ENCODE measurements at regions not wholly inside any gene's neighbourhood (a gene's known extent, or its start where the extent isn't known, plus 50 kb on each side); places are given as distances from the start of the nearest gene placed in this dataset.
A peak's percentile ranks its signal among the peaks of the same experiment; 100 is the strongest.

GRCh38 chr13:86974995-86975328 is 696.2 kb upstream of the SLITRK5 start:
- no peak for DNase-seq

DNA sequence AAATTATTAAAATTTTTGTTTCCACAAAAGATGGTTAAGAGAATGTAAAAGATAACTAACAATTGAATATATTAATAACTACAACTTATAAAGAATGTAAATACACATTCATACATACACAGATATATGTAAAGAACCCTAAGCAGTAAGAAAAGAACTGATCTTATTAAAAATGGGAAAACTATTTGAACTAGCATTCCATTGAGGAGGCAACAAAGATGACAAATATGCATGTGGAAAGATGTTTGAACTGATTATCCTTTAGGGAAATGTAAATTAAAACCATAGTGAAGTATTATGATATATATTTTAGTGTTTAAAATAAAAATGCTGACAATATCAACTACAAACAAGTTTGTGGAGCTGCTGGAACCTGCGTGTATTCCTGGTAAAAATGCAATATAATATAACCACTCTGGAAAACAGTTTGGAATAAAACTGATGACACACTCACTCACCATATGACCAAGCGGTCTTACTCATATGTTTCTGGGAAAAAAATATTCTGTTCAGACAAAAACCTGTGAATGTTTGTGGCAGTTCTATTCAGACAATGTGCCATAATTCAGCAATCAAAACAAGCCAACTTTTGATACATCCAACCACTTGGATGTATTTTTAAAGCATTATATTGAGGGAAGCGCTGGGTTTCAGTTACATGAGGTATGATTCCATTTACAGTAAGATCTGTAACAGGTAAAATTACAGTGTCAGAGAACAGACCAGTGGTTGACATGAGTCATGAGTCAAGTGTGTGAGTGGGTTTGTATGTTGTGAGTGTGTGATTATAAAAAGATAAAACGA is 694.4 kb upstream of the SLITRK5 start:
- DNase-seq: no peak

DNA sequence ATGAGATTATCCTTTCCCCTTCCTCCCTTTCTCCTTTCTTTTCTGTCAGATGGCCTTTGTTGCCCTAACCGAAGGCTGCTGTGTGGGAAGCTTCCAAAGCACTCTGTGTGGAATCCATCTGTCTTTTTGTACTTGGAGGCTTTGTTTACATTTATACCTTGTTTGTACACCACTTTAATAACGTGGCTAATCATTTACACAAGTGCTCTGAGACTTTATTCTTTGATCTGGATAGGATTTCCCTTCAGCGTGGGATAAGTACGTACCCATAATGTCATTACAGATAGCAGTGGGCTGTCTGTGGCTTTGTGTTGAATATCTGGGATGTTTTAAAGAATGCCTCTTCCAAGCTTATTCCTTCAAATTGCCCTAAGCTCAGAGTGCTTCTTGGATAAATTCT is 684.7 kb upstream of the SLITRK5 start:
- no peak for DNase-seq

GRCh38 chr13:86992251-86992650 is 678.9 kb upstream of the SLITRK5 start:
- DNase-seq: peak; percentile 50

GRCh38 chr13:87003265-87003664 is 667.9 kb upstream of the SLITRK5 start:
- DNase-seq: no peak

- DNase-seq: no peak
Observed at GRCh38 chr13:87005511-87005910, 665.7 kb upstream of the SLITRK5 start.

DNA sequence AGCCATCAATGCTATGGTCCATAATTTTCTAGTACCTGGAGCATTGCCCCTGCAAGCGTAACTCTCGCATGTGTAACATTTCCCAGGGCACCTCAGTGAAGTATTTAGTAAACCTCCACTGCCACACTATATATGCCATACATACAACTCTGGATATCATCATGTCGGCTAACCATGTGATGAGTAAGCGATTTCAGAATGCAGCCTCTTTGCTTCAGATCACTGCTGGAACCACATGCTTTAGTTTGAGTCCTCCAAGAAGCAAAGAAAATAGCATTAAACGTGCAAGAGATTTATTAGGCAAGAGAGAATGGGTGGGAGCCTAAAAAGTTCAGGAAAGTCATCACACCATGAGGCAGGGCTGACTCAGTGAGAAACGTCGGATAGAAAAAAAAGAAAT is 635.6 kb upstream of the SLITRK5 start:
- no peak for DNase-seq

- DNase-seq: no peak
Observed at GRCh38 chr13:87042946-87043345, 628.2 kb upstream of the SLITRK5 start.

DNA sequence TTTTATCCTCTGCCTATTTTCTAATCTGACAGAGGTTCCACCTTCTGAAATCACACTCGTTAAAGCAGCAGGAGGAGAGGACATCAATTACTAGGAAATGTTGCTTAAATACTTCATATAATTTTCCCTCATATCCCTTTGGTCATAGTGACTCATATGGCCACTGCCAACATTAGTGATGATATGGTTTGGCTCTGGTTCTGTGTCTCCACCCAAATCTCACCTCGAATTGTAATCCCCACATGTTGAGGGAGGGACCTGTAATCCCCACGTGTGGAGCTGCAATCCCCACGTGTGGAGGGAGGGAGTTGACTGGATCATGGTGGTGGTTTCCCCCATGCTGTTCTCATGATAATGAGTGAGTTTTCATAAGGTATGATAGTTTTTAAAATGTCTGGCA is 618.4 kb upstream of the SLITRK5 start:
- DNase-seq: no peak

- DNase-seq: no peak
Observed at GRCh38 chr13:87057807-87058520, 613.2 kb upstream of the SLITRK5 start.

GRCh38 chr13:87058786-87059329 is 612.3 kb upstream of the SLITRK5 start:
- DNase-seq: no peak

GRCh38 chr13:87078947-87079795 is 592.0 kb upstream of the SLITRK5 start:
- DNase-seq: no peak

GRCh38 chr13:87080100-87080779 is 590.9 kb upstream of the SLITRK5 start:
- DNase-seq: no peak

DNA sequence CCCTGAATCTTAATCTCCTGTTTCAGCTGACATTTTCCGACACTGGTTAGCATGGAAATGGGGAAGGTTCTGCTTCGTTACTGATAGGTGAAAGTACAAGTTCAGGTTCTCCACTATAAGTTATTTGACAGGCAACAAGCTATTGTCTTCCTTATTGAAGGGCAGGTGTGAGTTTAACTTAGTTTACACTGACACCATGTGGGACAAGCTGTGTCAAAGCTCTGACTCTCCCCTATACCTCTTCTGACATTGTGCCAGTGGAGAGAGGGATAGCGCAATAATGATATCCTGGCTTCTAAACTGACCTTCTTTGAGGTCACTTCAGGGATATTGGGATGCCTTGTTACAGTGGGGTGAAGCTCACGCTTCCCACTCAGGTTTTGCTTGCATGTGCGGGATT is 587.0 kb upstream of the SLITRK5 start:
- DNase-seq: no peak

- DNase-seq: no peak
Observed at GRCh38 chr13:87087741-87088140, 583.4 kb upstream of the SLITRK5 start.

GRCh38 chr13:87089391-87089790 is 581.8 kb upstream of the SLITRK5 start:
- no peak for DNase-seq

GRCh38 chr13:87093399-87093798 is 577.8 kb upstream of the SLITRK5 start:
- DNase-seq: no peak

GRCh38 chr13:87094646-87095045 is 576.5 kb upstream of the SLITRK5 start:
- peak; percentile 3 for DNase-seq

- no peak for DNase-seq
Observed at GRCh38 chr13:87100431-87100830, 570.7 kb upstream of the SLITRK5 start.

DNA sequence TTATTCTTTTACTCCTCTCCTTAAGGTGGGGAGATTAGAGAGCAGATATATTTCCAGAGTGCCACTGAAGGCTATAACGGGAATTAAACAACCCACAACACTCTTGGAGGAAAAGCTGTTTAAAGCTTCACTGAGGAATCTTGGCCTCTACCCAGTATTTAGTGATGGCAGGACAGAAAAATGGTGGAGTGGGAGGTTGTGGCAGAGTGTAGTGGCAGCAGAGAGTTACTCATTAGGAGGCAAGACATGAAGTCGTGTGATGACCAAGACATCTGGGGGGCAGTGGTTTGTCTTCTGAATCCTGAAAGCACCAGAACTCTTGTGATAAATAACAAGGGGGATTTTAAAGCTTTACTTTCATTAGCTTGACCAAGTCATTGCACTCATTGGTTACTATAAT is 563.5 kb upstream of the SLITRK5 start:
- no peak for DNase-seq

DNA sequence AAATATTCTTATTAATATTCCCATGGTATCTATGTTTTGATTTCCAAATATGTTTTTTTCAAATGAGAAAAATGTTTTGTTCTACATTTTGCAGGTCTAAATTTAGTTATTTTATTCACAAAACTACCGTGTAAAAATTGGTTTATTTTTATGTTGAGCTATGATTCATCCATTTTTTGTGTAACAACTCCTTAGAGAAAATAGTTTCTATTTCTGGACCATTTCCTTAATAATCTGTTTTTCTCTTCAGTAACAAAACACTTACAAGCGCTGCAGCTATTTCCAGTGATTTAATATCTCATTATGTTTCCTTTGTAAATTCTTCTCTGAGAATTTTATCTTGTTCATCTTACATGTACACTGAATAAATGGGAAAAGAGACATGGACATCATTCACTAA is 550.7 kb upstream of the SLITRK5 start:
- DNase-seq: no peak

DNA sequence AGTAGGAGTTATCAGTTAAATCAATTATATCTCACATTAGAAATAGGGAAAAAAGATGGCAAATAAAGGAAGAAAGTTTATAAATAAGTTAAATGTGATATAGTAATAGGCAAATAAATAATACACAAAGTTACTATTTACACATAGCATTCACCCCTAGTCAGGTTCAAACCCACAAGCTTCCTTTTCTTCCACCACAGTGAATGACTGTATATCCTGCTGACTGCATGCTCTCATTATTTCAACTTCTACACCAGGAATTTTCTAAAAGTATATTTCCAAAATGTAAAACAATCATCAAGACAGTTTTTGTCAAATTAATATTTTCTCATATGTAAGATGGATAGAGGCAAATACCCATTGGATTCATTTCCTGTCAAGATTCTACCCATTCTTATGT is 548.6 kb upstream of the SLITRK5 start:
- DNase-seq: peak; percentile 5

All from MV-4-11 (cell line).